Chondrocyte (in vitro differentiated cells): ENCODE measurements at regions not wholly inside any gene's neighbourhood (a gene's known extent, or its start where the extent isn't known, plus 50 kb on each side); places are given as distances from the start of the nearest gene placed in this dataset.

Experiments used
- DNase-seq: peaks from one replicate; pipeline ENCODE4 v3.0.0; 2021; ENCODE audit warnings: mixed read lengths, low spot score
- H3K27ac Mint-ChIP-seq: one replicate; pipeline ENCODE4 v1.8.0; 2021; ENCODE audit warnings: mild to moderate bottlenecking, moderate library complexity, mixed read lengths; ENCODE audit not compliant: unreplicated experiment
- H3K27me3 Mint-ChIP-seq: 2 replicates; pipeline ENCODE4 v1.8.0; 2021; ENCODE audit warnings: low read depth, mixed read lengths
- H3K36me3 Mint-ChIP-seq: 2 replicates; pipeline ENCODE4 v1.8.0; 2021; ENCODE audit warnings: low read depth, mixed read lengths
- H3K4me1 Mint-ChIP-seq: 2 replicates; pipeline ENCODE4 v1.8.0; 2021; ENCODE audit warnings: low read depth, mild to moderate bottlenecking, mixed read lengths
- H3K4me3 Mint-ChIP-seq: one replicate; pipeline ENCODE4 v1.8.0; 2021; ENCODE audit warnings: mild to moderate bottlenecking, moderate library complexity, mixed read lengths; ENCODE audit not compliant: unreplicated experiment
- H3K9me3 Mint-ChIP-seq: 2 replicates; pipeline ENCODE4 v1.8.0; 2021; ENCODE audit warnings: low read depth, mixed read lengths
- TF ChIP-seq, protein P1 (sequence below): fragments of 200-600 bp; sonication (generic); IDR thresholded peaks from 2 replicates; pipeline ENCODE4 v1.5.0; 2021; ENCODE audit warnings: antibody characterized with exemption, mild to moderate bottlenecking, moderate library complexity

DNA sequence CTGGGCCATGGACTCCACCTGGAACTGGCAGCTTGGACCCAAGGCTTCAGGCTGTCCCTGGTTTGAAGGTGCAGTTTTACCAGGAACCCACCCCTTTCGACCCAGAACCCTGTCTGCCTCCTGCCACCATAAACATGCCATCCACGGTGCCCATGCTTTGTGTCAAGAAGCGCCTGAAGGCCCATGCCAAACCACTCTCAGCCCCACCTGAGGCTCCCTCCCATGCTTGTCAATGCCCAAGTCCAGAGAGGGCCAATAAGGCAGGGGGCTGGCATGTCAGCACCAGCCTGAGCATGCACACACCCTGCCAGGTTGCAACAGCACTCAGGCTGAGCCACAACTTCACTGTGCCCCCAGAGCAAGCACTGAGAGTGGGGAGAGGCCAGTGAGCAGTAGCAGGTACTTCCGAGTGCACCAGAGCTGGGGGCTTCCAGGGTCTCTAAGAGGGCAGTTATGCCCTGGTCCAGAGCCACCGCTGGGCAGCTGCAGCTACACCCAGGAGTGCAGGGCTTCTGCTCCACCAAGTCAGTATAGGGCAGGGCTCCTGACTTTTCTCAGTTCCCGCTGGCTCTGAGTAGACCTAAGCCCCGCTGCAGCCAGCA lies 1256.0 kb downstream of the AMY1C start:
- Mint-ChIP-seq H3K4me1 (no peaks in the 10 kb centered on the region), H3K27me3 (no peaks in the 10 kb centered on the region), H3K4me3 (no peak overlapping the region), H3K36me3 (no peaks in the 10 kb centered on the region), H3K27ac (no peak overlapping the region), H3K9me3 (peaks cover 5% of the 10 kb centered on the region)
- peak; percentile 59 for DNase-seq
- TF ChIP-seq, protein P1, sequence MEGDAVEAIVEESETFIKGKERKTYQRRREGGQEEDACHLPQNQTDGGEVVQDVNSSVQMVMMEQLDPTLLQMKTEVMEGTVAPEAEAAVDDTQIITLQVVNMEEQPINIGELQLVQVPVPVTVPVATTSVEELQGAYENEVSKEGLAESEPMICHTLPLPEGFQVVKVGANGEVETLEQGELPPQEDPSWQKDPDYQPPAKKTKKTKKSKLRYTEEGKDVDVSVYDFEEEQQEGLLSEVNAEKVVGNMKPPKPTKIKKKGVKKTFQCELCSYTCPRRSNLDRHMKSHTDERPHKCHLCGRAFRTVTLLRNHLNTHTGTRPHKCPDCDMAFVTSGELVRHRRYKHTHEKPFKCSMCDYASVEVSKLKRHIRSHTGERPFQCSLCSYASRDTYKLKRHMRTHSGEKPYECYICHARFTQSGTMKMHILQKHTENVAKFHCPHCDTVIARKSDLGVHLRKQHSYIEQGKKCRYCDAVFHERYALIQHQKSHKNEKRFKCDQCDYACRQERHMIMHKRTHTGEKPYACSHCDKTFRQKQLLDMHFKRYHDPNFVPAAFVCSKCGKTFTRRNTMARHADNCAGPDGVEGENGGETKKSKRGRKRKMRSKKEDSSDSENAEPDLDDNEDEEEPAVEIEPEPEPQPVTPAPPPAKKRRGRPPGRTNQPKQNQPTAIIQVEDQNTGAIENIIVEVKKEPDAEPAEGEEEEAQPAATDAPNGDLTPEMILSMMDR = no peak

GRCh38 chr1:105017587-105017986 lies 1267.9 kb downstream of the AMY1C start:
- TF ChIP-seq, protein P1 = no peak
- no peak for DNase-seq
- H3K4me3 Mint-ChIP-seq = no peak overlapping the region
- H3K4me1 Mint-ChIP-seq = no peaks in the 10 kb centered on the region
- H3K9me3 Mint-ChIP-seq = peaks cover 4% of the 10 kb centered on the region
- no peak overlapping the region for H3K27ac Mint-ChIP-seq
- peaks cover 12% of the 10 kb centered on the region for H3K27me3 Mint-ChIP-seq
- peaks cover 3% of the 10 kb centered on the region for H3K36me3 Mint-ChIP-seq

DNA sequence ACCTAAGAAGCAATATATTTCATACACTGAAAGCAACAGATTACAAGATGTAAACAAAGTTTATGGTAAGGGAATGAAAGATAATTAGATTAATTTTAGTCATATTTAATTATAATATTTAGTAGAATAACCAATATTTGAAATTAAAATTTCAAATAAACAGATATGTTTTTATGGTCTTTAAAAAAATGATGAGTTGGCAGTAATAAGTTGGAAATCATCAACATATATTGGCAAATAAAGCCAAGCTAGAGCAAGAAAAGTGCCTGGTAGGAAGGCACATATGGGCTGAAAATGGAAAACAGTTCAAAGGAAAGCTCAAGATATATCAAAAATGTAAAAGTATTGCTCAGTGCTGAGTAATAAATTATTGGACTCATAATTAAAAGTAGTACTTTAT lies 1274.0 kb downstream of the AMY1C start:
- no peak overlapping the region for H3K27ac Mint-ChIP-seq
- H3K4me1 Mint-ChIP-seq = no peaks in the 10 kb centered on the region
- DNase-seq = no peak
- H3K27me3 Mint-ChIP-seq = peaks cover 2% of the 10 kb centered on the region
- H3K4me3 Mint-ChIP-seq = no peak overlapping the region
- TF ChIP-seq, protein P1 = no peak
- H3K9me3 Mint-ChIP-seq = no peaks in the 10 kb centered on the region
- H3K36me3 Mint-ChIP-seq = no peaks in the 10 kb centered on the region

GRCh38 chr1:105027838-105028471 lies 1278.3 kb downstream of the AMY1C start:
- DNase-seq = no peak
- Mint-ChIP-seq H3K9me3 (no peaks in the 10 kb centered on the region), H3K36me3 (no peaks in the 10 kb centered on the region), H3K27ac (no peak overlapping the region), H3K4me3 (no peak overlapping the region), H3K27me3 (no peaks in the 10 kb centered on the region), H3K4me1 (no peaks in the 10 kb centered on the region)
- TF ChIP-seq, protein P1 = peak; percentile 66

DNA sequence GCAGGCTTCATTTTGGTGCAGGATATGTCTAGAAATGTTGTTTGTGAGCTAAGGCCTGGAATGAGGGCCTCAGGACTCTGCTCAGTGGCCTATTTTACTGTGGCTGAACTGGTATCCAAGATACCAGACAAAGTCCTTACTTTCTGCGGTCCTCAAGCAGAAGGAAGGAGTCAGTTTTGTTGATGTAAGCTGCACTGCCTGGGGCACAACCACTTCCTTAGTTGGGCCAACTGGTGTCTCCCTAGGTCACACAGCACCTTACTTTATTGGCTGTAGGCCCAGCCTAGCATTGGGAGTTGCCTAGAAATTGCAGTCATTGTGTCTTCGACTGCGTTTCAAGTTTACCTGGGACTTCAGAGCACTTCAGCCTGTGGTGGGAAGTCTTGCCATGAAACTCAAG lies 1322.7 kb downstream of the AMY1C start:
- peaks cover 5% of the 10 kb centered on the region for H3K4me1 Mint-ChIP-seq
- H3K27ac Mint-ChIP-seq = no peak overlapping the region
- no peaks in the 10 kb centered on the region for H3K36me3 Mint-ChIP-seq
- H3K27me3 Mint-ChIP-seq = no peaks in the 10 kb centered on the region
- H3K9me3 Mint-ChIP-seq = peaks cover 8% of the 10 kb centered on the region
- DNase-seq = no peak
- TF ChIP-seq, protein P1 = no peak
- no peak overlapping the region for H3K4me3 Mint-ChIP-seq
